Esophagus squamous epithelium (tissue), 5 donors: ENCODE measurements at regions not wholly inside any gene's neighbourhood (a gene's known extent, or its start where the extent isn't known, plus 50 kb on each side); places are given as distances from the start of the nearest gene placed in this dataset.

Experiments
- DNase-seq: peaks from one replicate; lab custom pipeline; 2025; lab: John Stamatoyannopoulos, UW
- H3K27ac ChIP-seq, 4 donors: fragments of 200-600 bp; sonication (generic); one replicate each; pipeline ENCODE4 v1.5.1; 2016 to 2019; ENCODE audit warnings: mild to moderate bottlenecking in 1 of 4
- H3K27me3 ChIP-seq, 4 donors: fragments of 200-600 bp; sonication (generic); 1 replicate in 3 of 4; 2 replicates in 1 of 4; pipeline versions ENCODE4 v1.5.1 to v1.6.0; 2017 to 2021; ENCODE audit warnings: antibody characterized with exemption in 1 of 4
- H3K36me3 ChIP-seq, 3 donors: fragments of 200-600 bp; sonication (generic); one replicate each; pipeline ENCODE4 v1.5.1; 2016 to 2019
- H3K4me1 ChIP-seq, 3 donors: fragments of 200-600 bp; sonication (generic); one replicate each; pipeline ENCODE4 v1.5.1; 2017 to 2019
- H3K4me3 ChIP-seq, 4 donors: fragments of 200-600 bp; sonication (generic); 1 replicate in 3 of 4; 2 replicates in 1 of 4; pipeline ENCODE4 v1.5.1; 2016 to 2019; ENCODE audit warnings: mild to moderate bottlenecking in 2 of 4, moderate library complexity in 1 of 4
- H3K9me3 ChIP-seq, 3 donors: fragments of 200-600 bp; sonication (generic); one replicate each; pipeline ENCODE4 v1.5.1; 2016 to 2019
- POLR2A ChIP-seq, 4 donors: fragments of 450-650 bp; IDR thresholded peaks; one replicate each; pipeline ENCODE4 v1.6.1; 2017; ENCODE audit warnings: antibody characterized with exemption in 4 of 4, mild to moderate bottlenecking in 4 of 4, moderate library complexity in 3 of 4
- WGBS, 2 donors: methylation state at CpG; one replicate each; pipeline ENCODE4 v1.1.5; 2018; 5-methylcytosine and 5-hydroxymethylcytosine counted together
- intact Hi-C: fragments of 100-400 bp; cut with DNase I; formaldehyde crosslinking; loops from one replicate; pipeline ENCODE4 v1.15.0; 2022
- TF ChIP-seq, protein P1 (sequence below), 6 experiments: fragments of 450-650 bp in 4 of 6; fragments of 200-600 bp in 2 of 6; sonication (generic) in 2 of 6; IDR thresholded peaks; one replicate each; pipeline ENCODE4 v1.5.1; 2016 to 2019; ENCODE audit warnings: antibody characterized with exemption in 6 of 6, mild to moderate bottlenecking in 4 of 6, moderate library complexity in 4 of 6
- donor health status: DM: yes; HTN: yes; CAD: no.

DNA sequence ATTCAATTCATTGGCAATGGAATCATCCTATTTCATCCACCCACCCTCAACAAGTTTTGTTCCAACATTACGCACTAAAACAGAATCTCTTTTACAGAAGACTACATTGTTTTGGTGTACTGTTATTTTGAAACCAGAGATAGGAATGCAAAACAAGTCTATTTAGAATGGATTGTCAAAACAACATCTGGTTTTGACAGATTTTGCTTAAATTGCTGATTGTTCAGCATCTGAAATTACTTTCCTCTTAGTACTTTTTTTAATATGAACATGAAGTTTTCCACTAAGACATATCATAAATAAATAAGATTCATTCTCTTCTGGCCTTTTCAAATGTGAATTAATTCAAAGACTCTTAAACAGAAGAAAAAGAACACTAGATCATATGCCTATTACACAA, 323.9 kb upstream of the TFPI start:
- no peak overlapping the region for H3K4me3 ChIP-seq
- no peaks in the 10 kb centered on the region for H3K9me3 ChIP-seq
- intact Hi-C loops: no loop called here
- TF ChIP-seq POLR2A (IDR thresholded peaks at IDR 0.05): no peak
- TF ChIP-seq, protein P1, sequence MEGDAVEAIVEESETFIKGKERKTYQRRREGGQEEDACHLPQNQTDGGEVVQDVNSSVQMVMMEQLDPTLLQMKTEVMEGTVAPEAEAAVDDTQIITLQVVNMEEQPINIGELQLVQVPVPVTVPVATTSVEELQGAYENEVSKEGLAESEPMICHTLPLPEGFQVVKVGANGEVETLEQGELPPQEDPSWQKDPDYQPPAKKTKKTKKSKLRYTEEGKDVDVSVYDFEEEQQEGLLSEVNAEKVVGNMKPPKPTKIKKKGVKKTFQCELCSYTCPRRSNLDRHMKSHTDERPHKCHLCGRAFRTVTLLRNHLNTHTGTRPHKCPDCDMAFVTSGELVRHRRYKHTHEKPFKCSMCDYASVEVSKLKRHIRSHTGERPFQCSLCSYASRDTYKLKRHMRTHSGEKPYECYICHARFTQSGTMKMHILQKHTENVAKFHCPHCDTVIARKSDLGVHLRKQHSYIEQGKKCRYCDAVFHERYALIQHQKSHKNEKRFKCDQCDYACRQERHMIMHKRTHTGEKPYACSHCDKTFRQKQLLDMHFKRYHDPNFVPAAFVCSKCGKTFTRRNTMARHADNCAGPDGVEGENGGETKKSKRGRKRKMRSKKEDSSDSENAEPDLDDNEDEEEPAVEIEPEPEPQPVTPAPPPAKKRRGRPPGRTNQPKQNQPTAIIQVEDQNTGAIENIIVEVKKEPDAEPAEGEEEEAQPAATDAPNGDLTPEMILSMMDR (IDR thresholded peaks at IDR 0.05): no peak
- H3K4me1 ChIP-seq: no peaks in the 10 kb centered on the region
- H3K27me3 ChIP-seq: no peaks in the 10 kb centered on the region
- H3K36me3 ChIP-seq: no peaks in the 10 kb centered on the region
- no peak overlapping the region for H3K27ac ChIP-seq
- 78 to 86% methylated on average over 1 of the region's 1 CpG for whole genome bisulfite sequencing, 2 donors
- DNase-seq: no peak

DNA sequence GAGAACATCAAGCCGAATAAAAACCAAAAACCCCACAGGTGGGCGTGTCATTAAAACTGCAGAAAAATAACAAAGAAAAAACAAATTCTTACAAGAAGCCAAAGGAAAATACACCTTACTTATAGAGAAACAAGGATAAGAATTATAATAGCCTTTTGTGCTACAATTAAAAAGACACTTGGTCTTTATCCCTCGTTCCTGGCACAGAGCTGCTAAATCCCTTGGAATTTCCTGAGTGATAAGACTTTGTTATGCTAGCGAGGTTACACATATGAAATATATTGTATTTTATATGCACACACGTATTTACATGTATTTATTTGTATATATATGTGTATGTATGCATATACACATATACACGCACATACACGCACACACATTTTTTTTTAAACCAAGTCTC, 325.3 kb upstream of the TFPI start:
- H3K4me3 ChIP-seq: no peak overlapping the region
- no peaks in the 10 kb centered on the region for H3K27me3 ChIP-seq
- no peaks in the 10 kb centered on the region for H3K4me1 ChIP-seq
- TF ChIP-seq, protein P1 (IDR thresholded peaks at IDR 0.05): no peak
- TF ChIP-seq POLR2A (IDR thresholded peaks at IDR 0.05): no peak
- intact Hi-C loops: no loop called here
- no peaks in the 10 kb centered on the region for H3K36me3 ChIP-seq
- 69 to 77% methylated on average over 7 of the region's 7 CpGs for WGBS, 2 donors
- DNase-seq: no peak
- H3K27ac ChIP-seq: no peak overlapping the region
- H3K9me3 ChIP-seq: no peaks in the 10 kb centered on the region

DNA sequence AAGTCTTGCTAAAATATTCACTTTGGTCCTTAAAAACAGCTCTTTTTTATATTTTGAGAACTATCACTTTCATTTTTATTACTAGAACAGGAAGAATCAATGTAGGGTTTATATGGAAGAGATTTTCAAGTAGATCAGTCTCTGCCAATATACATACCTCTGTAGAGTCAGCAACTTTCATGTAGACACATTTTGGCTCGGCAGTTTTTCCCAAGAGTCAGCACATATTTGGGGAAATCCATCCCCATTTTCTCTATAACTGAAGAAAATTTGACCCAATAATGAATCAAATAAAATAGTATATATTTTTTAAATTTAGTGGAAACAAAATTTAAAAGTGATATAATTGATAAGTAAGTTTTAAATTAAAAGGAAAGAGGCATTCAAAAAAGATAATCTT, 329.8 kb upstream of the TFPI start:
- TF ChIP-seq, protein P1 (IDR thresholded peaks at IDR 0.05): no peak
- no peak for TF ChIP-seq POLR2A (IDR thresholded peaks at IDR 0.05)
- Histone ChIP-seq H3K27me3 (no peaks in the 10 kb centered on the region), H3K36me3 (no peaks in the 10 kb centered on the region), H3K27ac (no peak overlapping the region), H3K4me1 (no peaks in the 10 kb centered on the region), H3K4me3 (no peak overlapping the region), H3K9me3 (no peaks in the 10 kb centered on the region)
- 57 to 92% methylated on average over 1 of the region's 1 CpG for WGBS, 2 donors
- DNase-seq: no peak
- intact Hi-C loops: no loop called here

DNA sequence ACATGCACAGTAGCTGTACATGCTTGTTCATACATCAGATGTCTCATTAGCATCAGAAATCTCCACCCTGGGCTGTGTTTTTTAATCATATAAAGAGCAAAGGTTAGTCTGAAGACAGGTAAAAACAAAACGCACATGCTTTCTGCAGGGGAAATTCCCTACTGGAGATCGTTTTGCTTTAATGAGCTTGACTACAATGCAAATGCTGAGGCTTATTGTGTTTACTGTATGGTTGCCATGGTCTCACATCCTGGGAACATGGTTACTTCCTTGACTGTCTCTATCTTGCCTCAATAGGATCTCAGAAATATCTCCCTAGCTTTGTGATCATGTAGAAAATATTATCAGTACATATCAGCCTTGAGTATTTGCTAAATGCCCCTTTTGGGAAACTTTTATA, 336.5 kb upstream of the TFPI start:
- H3K9me3 ChIP-seq: no peaks in the 10 kb centered on the region
- intact Hi-C loops: no loop called here
- no peak for TF ChIP-seq POLR2A (IDR thresholded peaks at IDR 0.05)
- TF ChIP-seq, protein P1 (IDR thresholded peaks at IDR 0.05): no peak
- H3K4me1 ChIP-seq: no peaks in the 10 kb centered on the region
- H3K4me3 ChIP-seq: no peak overlapping the region
- H3K27ac ChIP-seq: no peak overlapping the region
- no peak for DNase-seq
- H3K27me3 ChIP-seq: no peaks in the 10 kb centered on the region
- 23 to 30% methylated on average over 2 of the region's 2 CpGs for WGBS, 2 donors
- no peaks in the 10 kb centered on the region for H3K36me3 ChIP-seq

DNA sequence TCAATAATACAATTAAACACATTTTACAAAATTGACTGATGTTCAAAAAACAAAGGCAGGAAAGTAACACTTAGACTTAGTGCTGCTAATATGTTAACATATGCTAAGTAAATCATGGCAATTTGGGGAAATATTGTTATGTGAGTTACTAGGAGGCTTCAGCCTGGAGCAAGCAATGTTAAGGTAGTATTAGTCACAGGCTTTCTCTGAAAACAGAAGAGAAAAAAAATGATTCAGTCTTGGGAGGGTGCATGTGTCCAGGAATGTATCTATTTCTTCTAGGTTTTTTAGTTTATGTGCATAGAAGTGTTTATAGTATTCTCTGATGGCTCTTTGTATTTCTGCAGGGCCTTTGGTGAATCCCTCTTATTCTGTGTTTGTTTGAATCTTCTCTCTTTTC, 345.8 kb upstream of the TFPI start:
- intact Hi-C loops: no loop called here
- TF ChIP-seq, protein P1 (IDR thresholded peaks at IDR 0.05): no peak
- TF ChIP-seq POLR2A (IDR thresholded peaks at IDR 0.05): no peak
- Histone ChIP-seq H3K4me1 (no peaks in the 10 kb centered on the region), H3K36me3 (no peaks in the 10 kb centered on the region), H3K4me3 (no peak overlapping the region), H3K27me3 (no peaks in the 10 kb centered on the region), H3K27ac (no peak overlapping the region), H3K9me3 (no peaks in the 10 kb centered on the region)
- DNase-seq: no peak
